WTC11 (cell line): ENCODE measurements at regions not wholly inside any gene's neighbourhood (a gene's known extent, or its start where the extent isn't known, plus 50 kb on each side); places are given as distances from the start of the nearest gene placed in this dataset.

ENCODE experiments used
- ATF1 ChIP-seq: sonication (generic); formaldehyde crosslinking; IDR thresholded peaks from 2 replicates; pipeline ENCODE4 v1.8.1; 2023; ENCODE audit warnings: mild to moderate bottlenecking, moderate library complexity, missing genetic modification reagents
- CREB1 ChIP-seq: sonication (generic); formaldehyde crosslinking; IDR thresholded peaks from 2 replicates; pipeline ENCODE4 v1.8.0; 2023; ENCODE audit warnings: mild to moderate bottlenecking, missing genetic modification reagents
- CTCF ChIP-seq: fragments of 200-600 bp; IDR thresholded peaks from 2 replicates; pipeline ENCODE4 v1.8.0; 2022; ENCODE audit warnings: antibody characterized with exemption
- ESRRA ChIP-seq: sonication (generic); formaldehyde crosslinking; IDR thresholded peaks from 2 replicates; pipeline ENCODE4 v1.8.1; 2022; ENCODE audit warnings: mild to moderate bottlenecking, missing genetic modification reagents, borderline replicate concordance
- FOXJ3 ChIP-seq: sonication (generic); formaldehyde crosslinking; IDR thresholded peaks from 2 replicates; pipeline ENCODE4 v1.9.0; 2021; ENCODE audit warnings: missing genetic modification reagents, mild to moderate bottlenecking, borderline replicate concordance
- FOXK1 ChIP-seq: sonication (generic); formaldehyde crosslinking; IDR thresholded peaks from 2 replicates; pipeline ENCODE4 v1.8.0; 2022; ENCODE audit warnings: mild to moderate bottlenecking, moderate library complexity, missing genetic modification reagents
- GABPB1 ChIP-seq: sonication (generic); formaldehyde crosslinking; IDR thresholded peaks from 2 replicates; pipeline ENCODE4 v1.8.1; 2023; ENCODE audit warnings: mild to moderate bottlenecking, missing genetic modification reagents
- JUN ChIP-seq: sonication (generic); formaldehyde crosslinking; IDR thresholded peaks from 2 replicates; pipeline ENCODE4 v1.8.0; 2023; ENCODE audit warnings: mild to moderate bottlenecking, missing genetic modification reagents
- NR3C1 ChIP-seq: sonication (generic); formaldehyde crosslinking; conservative IDR thresholded peaks from 2 replicates; pipeline ENCODE4 v1.8.1; 2023; ENCODE audit warnings: low read depth, mild to moderate bottlenecking, missing genetic modification reagents
- ZNF121 ChIP-seq: sonication (generic); formaldehyde crosslinking; IDR thresholded peaks from 2 replicates; pipeline ENCODE4 v1.8.0; 2023; ENCODE audit warnings: missing genetic modification reagents
- ZNF512 ChIP-seq: sonication (generic); formaldehyde crosslinking; IDR thresholded peaks from 2 replicates; pipeline ENCODE4 v1.8.1; 2022; ENCODE audit warnings: missing genetic modification reagents, borderline replicate concordance
- TF ChIP-seq, protein P1 (sequence below): sonication (generic); formaldehyde crosslinking; IDR thresholded peaks from 2 replicates; pipeline ENCODE4 v1.8.0; 2022; ENCODE audit warnings: mild to moderate bottlenecking, missing genetic modification reagents
- TF ChIP-seq, protein P2 (sequence below): sonication (generic); formaldehyde crosslinking; IDR thresholded peaks from 2 replicates; pipeline ENCODE4 v1.8.1; 2022; ENCODE audit warnings: low read depth, mild to moderate bottlenecking, moderate library complexity, missing genetic modification reagents, borderline replicate concordance

DNA sequence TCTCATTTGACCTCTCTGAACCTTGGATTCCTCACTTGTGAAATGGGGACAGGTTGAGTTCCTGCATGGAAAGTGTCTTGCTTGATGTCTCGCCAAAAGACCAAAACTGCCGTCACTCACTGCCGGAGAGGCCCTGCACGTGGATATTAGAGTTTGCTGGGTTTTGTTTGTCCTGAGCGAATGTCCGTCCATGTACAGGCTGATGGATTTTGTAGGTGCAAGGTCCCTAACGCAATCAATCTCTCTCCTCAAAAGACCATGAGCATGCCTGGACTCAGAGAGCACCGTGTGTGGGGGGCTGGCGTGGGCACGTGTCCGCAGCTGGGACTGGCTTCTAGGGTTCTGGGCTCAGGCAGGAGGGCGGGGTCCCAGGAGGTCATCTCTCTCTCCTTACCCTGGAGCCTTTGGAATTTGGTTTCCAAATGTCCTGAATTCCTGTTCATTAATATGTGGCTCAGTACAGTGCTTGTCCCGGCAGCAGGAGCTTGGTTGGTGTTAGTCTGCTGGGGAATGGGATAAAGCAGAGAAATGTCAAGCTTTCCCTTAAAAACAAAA is 146.0 kb upstream of the IER5L start:
- no peak for TF ChIP-seq CTCF
- no peak for TF ChIP-seq CREB1
- TF ChIP-seq ATF1 (CRISPR knock-in tag), result no peak
- no peak for TF ChIP-seq FOXJ3
- TF ChIP-seq, protein P1, sequence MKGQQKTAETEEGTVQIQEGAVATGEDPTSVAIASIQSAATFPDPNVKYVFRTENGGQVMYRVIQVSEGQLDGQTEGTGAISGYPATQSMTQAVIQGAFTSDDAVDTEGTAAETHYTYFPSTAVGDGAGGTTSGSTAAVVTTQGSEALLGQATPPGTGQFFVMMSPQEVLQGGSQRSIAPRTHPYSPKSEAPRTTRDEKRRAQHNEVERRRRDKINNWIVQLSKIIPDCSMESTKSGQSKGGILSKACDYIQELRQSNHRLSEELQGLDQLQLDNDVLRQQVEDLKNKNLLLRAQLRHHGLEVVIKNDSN, result no peak
- no peak for TF ChIP-seq NR3C1 (CRISPR knock-in tag)
- TF ChIP-seq GABPB1 (CRISPR knock-in tag), result peak; percentile 27; the same call in 1 of the 2 replicates
- TF ChIP-seq, protein P2, sequence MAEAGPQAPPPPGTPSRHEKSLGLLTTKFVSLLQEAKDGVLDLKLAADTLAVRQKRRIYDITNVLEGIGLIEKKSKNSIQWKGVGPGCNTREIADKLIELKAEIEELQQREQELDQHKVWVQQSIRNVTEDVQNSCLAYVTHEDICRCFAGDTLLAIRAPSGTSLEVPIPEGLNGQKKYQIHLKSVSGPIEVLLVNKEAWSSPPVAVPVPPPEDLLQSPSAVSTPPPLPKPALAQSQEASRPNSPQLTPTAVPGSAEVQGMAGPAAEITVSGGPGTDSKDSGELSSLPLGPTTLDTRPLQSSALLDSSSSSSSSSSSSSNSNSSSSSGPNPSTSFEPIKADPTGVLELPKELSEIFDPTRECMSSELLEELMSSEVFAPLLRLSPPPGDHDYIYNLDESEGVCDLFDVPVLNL (CRISPR knock-in tag), result no peak
- TF ChIP-seq FOXK1 (CRISPR knock-in tag), result no peak
- TF ChIP-seq JUN (CRISPR knock-in tag), result no peak
- no peak for TF ChIP-seq ESRRA (CRISPR knock-in tag)
- TF ChIP-seq ZNF512 (CRISPR knock-in tag), result no peak
- no peak for TF ChIP-seq ZNF121 (CRISPR knock-in tag)
